ENCODE measurements at regions not wholly inside any gene's neighbourhood (a gene's known extent, or its start where the extent isn't known, plus 50 kb on each side); places are given as distances from the start of the nearest gene placed in this dataset.

GRCh38 chr6:43942616-43943015, 172.6 kb downstream of the VEGFA start:
- H3K4me3 ChIP-seq (ENCODE audit: control insufficient read depth, low read depth, low read length): no peak overlapping the region
- no peak for DNase-seq (ENCODE audit: low read depth)
- TF ChIP-seq CTCF (IDR thresholded peaks at IDR 0.05; ENCODE audit: control insufficient read depth, insufficient read depth, low read depth, low read length, missing control alignments): no peak

GRCh38 chr6:43942011-43942442, 172.0 kb downstream of the VEGFA start:
- DNase-seq (ENCODE audit: low read depth): no peak
- no peak for TF ChIP-seq CTCF (IDR thresholded peaks at IDR 0.05; ENCODE audit: control insufficient read depth, insufficient read depth, low read depth, low read length, missing control alignments)
- no peak overlapping the region for H3K4me3 ChIP-seq (ENCODE audit: control insufficient read depth, low read depth, low read length)

- no peak for TF ChIP-seq CTCF (IDR thresholded peaks at IDR 0.05; ENCODE audit: control insufficient read depth, insufficient read depth, low read depth, low read length, missing control alignments)
- H3K4me3 ChIP-seq (ENCODE audit: control insufficient read depth, low read depth, low read length): no peak overlapping the region
- no peak for DNase-seq (ENCODE audit: low read depth)
Measured at GRCh38 chr6:43941174-43941573, 171.2 kb downstream of the VEGFA start.

- no peak overlapping the region for H3K4me3 ChIP-seq (ENCODE audit: control insufficient read depth, low read depth, low read length)
- no peak for DNase-seq (ENCODE audit: low read depth)
- TF ChIP-seq CTCF (IDR thresholded peaks at IDR 0.05; ENCODE audit: control insufficient read depth, insufficient read depth, low read depth, low read length, missing control alignments): no peak
Measured at GRCh38 chr6:43940393-43941087, 170.5 kb downstream of the VEGFA start.

GRCh38 chr6:43940071-43940392, 170.0 kb downstream of the VEGFA start:
- DNase-seq (ENCODE audit: low read depth): no peak
- TF ChIP-seq CTCF (IDR thresholded peaks at IDR 0.05; ENCODE audit: control insufficient read depth, insufficient read depth, low read depth, low read length, missing control alignments): no peak
- no peak overlapping the region for H3K4me3 ChIP-seq (ENCODE audit: control insufficient read depth, low read depth, low read length)

- H3K4me3 ChIP-seq (ENCODE audit: control insufficient read depth, low read depth, low read length): no peak overlapping the region
- TF ChIP-seq CTCF (IDR thresholded peaks at IDR 0.05; ENCODE audit: control insufficient read depth, insufficient read depth, low read depth, low read length, missing control alignments): no peak
- DNase-seq (ENCODE audit: low read depth): no peak
Measured at GRCh38 chr6:43939281-43940070, 169.5 kb downstream of the VEGFA start.
